SK-N-MC (cell line): ENCODE measurements at regions not wholly inside any gene's neighbourhood (a gene's known extent, or its start where the extent isn't known, plus 50 kb on each side); places are given as distances from the start of the nearest gene placed in this dataset.

Experiments
- EZH2 ChIP-seq: fragments of 200-600 bp; sonication (generic); IDR thresholded peaks from one replicate; pipeline ENCODE4 v1.6.1; 2017; ENCODE audit warnings: antibody characterized with exemption
- POLR2AphosphoS5 ChIP-seq: IDR thresholded peaks from 2 replicates; pipeline ENCODE4 v1.6.1; 2012; ENCODE audit warnings: mild to moderate bottlenecking, low read depth, low read length, borderline replicate concordance

GRCh38 chr12:23472329-23472971 is 477.0 kb downstream of the SOX5 start:
- TF ChIP-seq EZH2 (no peak), POLR2AphosphoS5 (no peak)
